GM19455 (cell line): ENCODE measurements at regions not wholly inside any gene's neighbourhood (a gene's known extent, or its start where the extent isn't known, plus 50 kb on each side); places are given as distances from the start of the nearest gene placed in this dataset.
"Not testable (repeated sequence)": the region's sequence is repeated elsewhere in the genome, so short reads cannot be mapped to it uniquely, and the experiment has no call there.

Source experiments
- ATAC-seq: cut with Tn5 transposase; IDR thresholded peaks from one replicate; pipeline ENCODE4 v1.9.1; 2021; ENCODE audit not compliant: unreplicated experiment

- no peak for ATAC-seq
These were observed 315.8 kb downstream of the SOX4 start for GRCh38 chr6:21909321-21909720.

GRCh38 chr6:21911208-21911607 is 317.7 kb downstream of the SOX4 start:
- no peak for ATAC-seq

- no peak for ATAC-seq
These were observed 318.7 kb downstream of the SOX4 start for GRCh38 chr6:21912151-21912832.

GRCh38 chr6:21914121-21914973 is 320.8 kb downstream of the SOX4 start:
- ATAC-seq: no peak

- no peak for ATAC-seq
These were observed 322.2 kb downstream of the SOX4 start for GRCh38 chr6:21915707-21916260.

- ATAC-seq: no peak
These were observed 324.5 kb downstream of the SOX4 start for GRCh38 chr6:21918041-21918440.

GRCh38 chr6:21918666-21919065 is 325.1 kb downstream of the SOX4 start:
- ATAC-seq: no peak

- no peak for ATAC-seq
These were observed 328.5 kb downstream of the SOX4 start for GRCh38 chr6:21922086-21922485.

GRCh38 chr6:21924002-21924401 is 330.5 kb downstream of the SOX4 start:
- ATAC-seq: no peak

GRCh38 chr6:21928827-21929226 is 335.3 kb downstream of the SOX4 start:
- ATAC-seq: no peak

GRCh38 chr6:21931641-21932335 is 338.2 kb downstream of the SOX4 start:
- no peak for ATAC-seq

GRCh38 chr6:21933351-21933750 is 339.8 kb downstream of the SOX4 start:
- ATAC-seq: no peak

- ATAC-seq: no peak
These were observed 341.6 kb downstream of the SOX4 start for GRCh38 chr6:21935142-21935541.

GRCh38 chr6:21935561-21936028 is 342.0 kb downstream of the SOX4 start:
- ATAC-seq: no peak

- no peak for ATAC-seq
These were observed 343.9 kb downstream of the SOX4 start for GRCh38 chr6:21937466-21937865.

GRCh38 chr6:21939066-21939465 is 345.5 kb downstream of the SOX4 start:
- not testable (repeated sequence) for ATAC-seq

GRCh38 chr6:21941926-21942325 is 348.4 kb downstream of the SOX4 start:
- no peak for ATAC-seq

GRCh38 chr6:21942897-21943296 is 349.3 kb downstream of the SOX4 start:
- ATAC-seq: no peak

- no peak for ATAC-seq
These were observed 350.5 kb downstream of the PRL start for GRCh38 chr6:21946298-21946783.

GRCh38 chr6:21947227-21947626 is 349.6 kb downstream of the PRL start:
- ATAC-seq: not testable (repeated sequence)

- ATAC-seq: no peak
These were observed 349.0 kb downstream of the PRL start for GRCh38 chr6:21947731-21948386.
